Retinal pigment epithelial cell (primary cell): ENCODE measurements at regions not wholly inside any gene's neighbourhood (a gene's known extent, or its start where the extent isn't known, plus 50 kb on each side); places are given as distances from the start of the nearest gene placed in this dataset.
"Not testable (repeated sequence)": the region's sequence is repeated elsewhere in the genome, so short reads cannot be mapped to it uniquely, and the experiment has no call there.

ENCODE experiments used
- DNase-seq: peaks from one replicate; pipeline ENCODE4 v3.0.0-alpha.2; 2010; ENCODE audit warnings: low read depth
- H3K4me3 ChIP-seq: 2 replicates; pipeline ENCODE4 v1.5.1; 2011; ENCODE audit warnings: mild to moderate bottlenecking, low read length, control low read depth, moderate library complexity
- TF ChIP-seq, protein P1 (sequence below): conservative IDR thresholded peaks from 2 replicates; pipeline ENCODE4 v1.5.1; 2011; ENCODE audit warnings: low read depth, low read length, control low read depth, inconsistent platforms

DNA sequence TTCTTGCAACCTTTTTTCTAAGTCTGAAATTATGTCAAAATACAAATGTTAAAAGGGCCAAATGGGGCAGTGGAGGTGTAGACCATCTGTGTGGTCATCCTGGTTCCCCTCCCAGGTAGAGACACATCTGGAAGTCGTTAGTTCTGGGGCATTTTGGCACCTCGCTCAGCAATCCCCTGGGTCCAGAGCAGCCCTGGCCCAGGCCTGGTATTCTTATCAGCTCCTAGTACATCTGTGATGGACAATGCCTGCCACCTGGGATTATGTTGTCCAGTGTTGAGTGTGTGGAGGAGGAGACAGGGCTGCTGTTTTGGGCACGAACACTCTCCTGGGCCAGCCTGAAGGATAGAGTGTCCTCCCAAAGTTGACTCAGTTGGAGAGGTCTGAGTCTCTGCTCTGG lies 74.8 kb downstream of the GADD45G start:
- TF ChIP-seq, protein P1, sequence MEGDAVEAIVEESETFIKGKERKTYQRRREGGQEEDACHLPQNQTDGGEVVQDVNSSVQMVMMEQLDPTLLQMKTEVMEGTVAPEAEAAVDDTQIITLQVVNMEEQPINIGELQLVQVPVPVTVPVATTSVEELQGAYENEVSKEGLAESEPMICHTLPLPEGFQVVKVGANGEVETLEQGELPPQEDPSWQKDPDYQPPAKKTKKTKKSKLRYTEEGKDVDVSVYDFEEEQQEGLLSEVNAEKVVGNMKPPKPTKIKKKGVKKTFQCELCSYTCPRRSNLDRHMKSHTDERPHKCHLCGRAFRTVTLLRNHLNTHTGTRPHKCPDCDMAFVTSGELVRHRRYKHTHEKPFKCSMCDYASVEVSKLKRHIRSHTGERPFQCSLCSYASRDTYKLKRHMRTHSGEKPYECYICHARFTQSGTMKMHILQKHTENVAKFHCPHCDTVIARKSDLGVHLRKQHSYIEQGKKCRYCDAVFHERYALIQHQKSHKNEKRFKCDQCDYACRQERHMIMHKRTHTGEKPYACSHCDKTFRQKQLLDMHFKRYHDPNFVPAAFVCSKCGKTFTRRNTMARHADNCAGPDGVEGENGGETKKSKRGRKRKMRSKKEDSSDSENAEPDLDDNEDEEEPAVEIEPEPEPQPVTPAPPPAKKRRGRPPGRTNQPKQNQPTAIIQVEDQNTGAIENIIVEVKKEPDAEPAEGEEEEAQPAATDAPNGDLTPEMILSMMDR = no peak
- H3K4me3 ChIP-seq = no peak overlapping the region
- DNase-seq = no peak

DNA sequence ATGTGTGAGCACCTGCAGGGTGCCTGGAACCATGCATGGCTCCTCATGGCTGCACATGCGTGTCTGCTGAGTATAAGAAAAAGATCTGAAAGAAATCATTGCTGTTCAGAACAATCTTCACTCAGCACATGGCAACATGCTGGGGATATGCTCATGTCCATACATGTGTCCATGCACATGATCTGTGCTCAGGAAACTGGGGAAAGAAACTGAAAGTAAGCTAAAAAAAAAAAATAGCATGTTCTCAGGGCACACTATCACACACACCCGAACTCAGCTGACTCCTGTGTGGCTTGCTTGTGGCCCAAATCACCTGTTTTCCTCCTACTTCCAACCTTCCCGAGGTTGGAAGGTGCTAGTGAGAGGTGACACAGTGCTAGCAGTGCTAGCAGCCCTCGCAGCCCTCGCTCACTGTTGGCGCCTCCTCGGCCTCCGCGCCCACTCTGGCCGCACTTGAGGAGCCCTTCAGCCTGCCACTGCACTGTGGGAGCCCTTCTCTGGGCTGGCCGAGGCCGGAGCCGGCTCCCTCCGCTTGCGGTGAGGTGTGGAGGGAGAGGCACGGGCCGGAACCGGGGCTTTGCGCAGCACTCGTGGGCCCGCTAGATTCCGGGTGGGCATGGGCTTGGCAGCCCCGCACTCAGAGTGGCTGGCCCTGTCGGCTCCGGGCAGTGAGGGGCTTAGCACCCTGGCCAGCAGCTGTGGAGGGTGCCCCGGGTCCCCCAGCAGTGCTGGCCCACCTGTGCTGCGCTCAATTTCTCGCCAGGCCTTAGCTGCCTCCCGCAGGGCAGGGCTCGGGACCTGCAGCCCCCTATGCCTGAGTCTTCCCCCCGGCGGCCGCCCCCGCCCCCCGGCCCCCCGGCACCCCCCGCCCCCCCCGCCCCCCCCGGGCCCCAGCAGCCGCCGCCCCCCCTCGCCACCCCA lies 76.0 kb downstream of the GADD45G start:
- H3K4me3 ChIP-seq = no peak overlapping the region
- no peak for DNase-seq
- TF ChIP-seq, protein P1 = no peak

DNA sequence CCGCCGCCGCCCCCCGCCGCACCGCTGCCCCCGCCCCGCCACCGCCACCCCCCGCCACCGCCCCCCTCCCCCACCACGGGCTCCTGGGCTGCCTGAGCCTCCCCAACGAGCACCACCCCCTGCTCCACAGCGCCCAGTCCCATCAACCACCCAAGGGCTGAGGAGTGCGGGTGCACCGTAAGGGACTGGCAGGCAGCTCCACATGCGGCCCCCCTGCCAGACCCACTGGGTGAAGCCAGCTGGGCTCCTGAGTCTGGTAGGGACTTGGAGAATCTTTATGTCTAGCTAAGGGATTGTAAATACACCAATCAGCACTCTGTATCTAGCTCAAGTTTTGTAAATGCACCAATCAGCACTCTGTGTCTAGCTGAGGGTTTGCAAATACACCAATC lies 76.7 kb downstream of the GADD45G start:
- not testable (repeated sequence) for DNase-seq, H3K4me3 ChIP-seq

DNA sequence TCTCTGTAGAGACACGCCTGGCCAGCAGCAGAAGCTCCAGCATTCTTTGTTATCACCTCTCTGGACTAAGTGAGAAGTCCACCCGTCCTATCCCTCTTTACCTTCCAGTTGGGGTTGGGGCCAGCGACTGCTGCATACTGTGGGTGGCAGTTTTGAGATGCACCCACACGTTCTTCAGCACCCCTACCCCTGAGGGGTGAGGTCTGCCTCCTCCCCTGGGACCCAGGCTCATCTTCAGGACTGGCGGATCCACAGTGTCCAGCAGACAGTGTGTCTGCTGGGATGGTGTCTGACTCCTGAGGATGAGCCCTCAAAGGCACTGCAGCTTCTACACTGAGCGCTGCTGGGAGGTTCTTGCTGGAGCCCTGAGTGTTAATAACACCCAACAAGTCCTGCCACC lies 78.8 kb downstream of the GADD45G start:
- no peak for DNase-seq
- TF ChIP-seq, protein P1 = no peak
- no peak overlapping the region for H3K4me3 ChIP-seq

DNA sequence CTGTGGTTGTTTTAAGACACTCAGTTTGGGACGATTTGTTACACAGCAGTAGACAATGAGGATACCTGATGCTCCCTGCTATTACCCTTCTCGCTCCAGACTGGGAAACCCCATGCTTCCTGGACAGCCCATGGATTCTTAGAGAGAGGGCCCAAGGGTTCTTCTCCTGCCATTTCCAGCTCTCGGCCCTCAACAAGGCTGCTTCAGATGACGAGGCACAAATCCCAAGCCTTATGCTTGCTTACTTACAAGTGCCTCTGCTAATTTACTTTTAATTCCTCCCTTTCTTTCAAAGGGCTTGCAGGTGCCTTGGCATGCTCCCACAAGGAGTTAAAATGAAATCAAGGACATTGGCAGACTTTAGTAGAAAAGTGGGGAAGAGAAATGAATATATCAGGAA lies 79.4 kb downstream of the GADD45G start:
- TF ChIP-seq, protein P1 = no peak
- no peak overlapping the region for H3K4me3 ChIP-seq
- no peak for DNase-seq

DNA sequence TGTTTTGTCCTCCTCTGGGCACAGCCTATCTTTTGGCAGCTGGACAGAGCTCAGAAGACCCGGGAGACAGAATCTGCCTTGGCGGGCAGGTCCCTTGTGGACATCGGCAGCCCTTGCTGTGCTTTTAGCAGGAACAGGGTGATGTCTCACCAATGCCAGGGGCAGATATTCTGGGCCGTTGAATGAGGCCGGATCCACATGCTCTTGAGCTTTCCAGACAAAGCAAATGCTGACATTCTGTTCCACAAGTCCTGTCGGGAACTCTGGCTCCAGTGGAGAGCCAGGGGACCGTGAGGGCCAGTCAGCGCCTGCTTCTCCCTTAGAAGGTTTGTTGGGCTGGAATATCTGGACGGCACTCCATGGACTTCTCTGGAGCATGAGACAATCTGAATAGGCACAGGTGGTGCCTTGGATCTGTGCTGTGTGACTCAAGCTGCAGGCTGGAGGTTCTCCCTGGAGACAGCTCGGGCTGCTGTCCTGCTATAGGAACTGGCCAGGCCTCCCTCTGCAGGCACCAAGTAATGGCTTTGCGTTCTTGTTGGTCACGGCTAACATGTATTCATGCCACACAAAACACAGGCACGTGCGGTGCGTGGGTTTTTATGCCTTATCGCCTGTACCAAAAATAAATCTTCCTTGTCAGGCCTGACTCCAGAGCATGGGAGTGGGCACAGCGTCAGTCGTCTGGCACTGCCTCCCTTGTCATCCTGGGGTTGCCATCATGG lies 80.3 kb downstream of the GADD45G start:
- no peak overlapping the region for H3K4me3 ChIP-seq
- no peak for DNase-seq
- TF ChIP-seq, protein P1 = no peak

DNA sequence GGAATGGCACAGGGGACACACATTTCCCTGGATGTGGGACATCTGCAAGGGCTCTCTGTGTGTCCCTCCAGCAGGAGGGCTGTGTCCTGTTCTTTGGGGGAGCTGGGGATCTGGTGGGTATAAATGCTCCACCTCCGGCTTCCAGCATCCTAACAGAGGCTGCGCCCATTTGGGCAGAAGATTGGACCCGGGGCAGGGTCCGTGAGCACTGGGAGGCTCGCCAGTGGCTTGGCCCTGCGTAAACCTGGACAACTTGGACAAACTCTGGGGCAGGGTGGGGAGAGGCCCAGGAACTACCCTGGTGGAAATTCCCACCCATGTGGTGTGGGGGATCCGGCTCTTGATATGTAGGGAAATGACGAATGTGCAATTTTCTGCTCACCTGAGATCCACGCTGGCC lies 80.9 kb downstream of the GADD45G start:
- no peak overlapping the region for H3K4me3 ChIP-seq
- TF ChIP-seq, protein P1 = no peak

More for the DNA sequence above, 80.9 kb downstream of the GADD45G start:
- no peak for DNase-seq
